ENCODE measurements at regions not wholly inside any gene's neighbourhood (a gene's known extent, or its start where the extent isn't known, plus 50 kb on each side); places are given as distances from the start of the nearest gene placed in this dataset.
"Not testable (repeated sequence)": the region's sequence is repeated elsewhere in the genome, so short reads cannot be mapped to it uniquely, and the experiment has no call there.

GRCh38 chrX:53883196-53883595 is 161.1 kb downstream of the PHF8 start:
- no peak for DNase-seq

GRCh38 chrX:53882331-53882730 is 161.9 kb downstream of the PHF8 start:
- DNase-seq, result no peak

- DNase-seq, result not testable (repeated sequence)
Observed at GRCh38 chrX:53880786-53881185, 163.5 kb downstream of the PHF8 start.

GRCh38 chrX:53859890-53860289 is 173.4 kb upstream of the HUWE1 start:
- DNase-seq, result no peak

GRCh38 chrX:53831662-53832635 is 145.4 kb upstream of the HUWE1 start:
- DNase-seq, result peak; percentile 50

GRCh38 chrX:53824686-53825085 is 138.2 kb upstream of the HUWE1 start:
- no peak for DNase-seq

DNA sequence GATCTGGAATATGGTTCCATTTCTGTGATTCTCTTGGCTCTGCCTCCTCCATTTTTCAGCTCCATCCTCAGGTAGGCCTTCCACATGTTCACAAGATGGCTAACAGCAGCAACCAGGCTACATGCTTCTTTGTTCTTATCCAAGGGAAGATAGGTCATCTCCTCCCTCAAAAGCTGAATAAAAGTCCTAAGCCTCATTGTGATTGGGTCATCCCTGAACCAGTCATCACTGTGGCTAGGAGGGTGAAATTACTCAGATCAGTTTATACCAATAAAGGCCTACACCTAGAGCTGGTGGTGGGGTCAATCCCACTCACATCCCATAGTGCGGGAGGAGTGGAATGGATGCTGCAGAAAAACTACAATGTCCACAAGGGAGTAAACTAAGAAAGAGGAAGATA is 131.6 kb upstream of the HUWE1 start:
- DNase-seq, result not testable (repeated sequence)

- no peak for DNase-seq
Observed at GRCh38 chrX:53817548-53817947, 131.0 kb upstream of the HUWE1 start.

- no peak for DNase-seq
Observed at GRCh38 chrX:53813670-53814440, 127.3 kb upstream of the HUWE1 start.

DNA sequence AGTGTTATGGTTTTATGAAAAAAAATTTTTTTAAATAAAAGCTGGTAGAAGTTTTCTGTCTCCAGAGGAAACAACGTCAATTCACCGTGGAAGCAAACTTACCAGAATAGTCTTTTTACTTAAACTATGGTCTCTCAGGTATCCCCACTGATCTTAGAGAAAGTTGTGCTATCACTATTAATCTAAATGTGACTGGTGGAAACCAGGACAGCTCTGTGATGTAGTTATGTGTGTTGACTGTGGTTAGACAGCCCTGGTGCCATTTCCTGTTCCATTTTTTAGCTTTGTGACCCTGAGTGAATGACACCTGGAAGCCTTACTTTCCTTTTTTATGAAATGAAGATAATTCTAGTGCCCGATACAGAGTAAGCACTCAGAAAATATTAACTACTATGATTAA is 111.8 kb upstream of the HUWE1 start:
- no peak for DNase-seq

- no peak for DNase-seq
Observed at GRCh38 chrX:53795576-53795975, 109.1 kb upstream of the HUWE1 start.

GRCh38 chrX:53794181-53794580 is 107.7 kb upstream of the HUWE1 start:
- no peak for DNase-seq

DNA sequence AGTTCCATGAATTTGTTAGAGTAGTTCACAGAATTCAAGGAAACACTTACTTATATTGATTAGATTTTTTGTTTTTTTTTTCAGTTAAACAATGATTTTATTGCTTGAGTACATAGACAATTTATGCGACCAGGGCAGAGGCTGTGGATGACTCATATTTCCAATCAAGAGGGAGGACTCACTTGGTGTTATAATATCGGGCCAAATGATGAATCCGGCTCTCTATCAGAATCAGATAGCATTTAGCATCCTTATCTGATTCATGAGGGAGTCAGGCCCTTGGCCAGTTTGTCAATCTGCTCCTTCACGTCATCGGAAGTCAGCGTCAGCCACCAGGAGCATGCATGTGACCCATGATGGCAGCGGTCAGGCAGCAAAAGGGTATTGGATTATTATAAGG is 82.3 kb upstream of the HUWE1 start:
- no peak for DNase-seq

GRCh38 chrX:53768451-53768850 is 81.9 kb upstream of the HUWE1 start:
- no peak for DNase-seq

GRCh38 chrX:53767544-53767943 is 81.0 kb upstream of the HUWE1 start:
- DNase-seq, result no peak

DNA sequence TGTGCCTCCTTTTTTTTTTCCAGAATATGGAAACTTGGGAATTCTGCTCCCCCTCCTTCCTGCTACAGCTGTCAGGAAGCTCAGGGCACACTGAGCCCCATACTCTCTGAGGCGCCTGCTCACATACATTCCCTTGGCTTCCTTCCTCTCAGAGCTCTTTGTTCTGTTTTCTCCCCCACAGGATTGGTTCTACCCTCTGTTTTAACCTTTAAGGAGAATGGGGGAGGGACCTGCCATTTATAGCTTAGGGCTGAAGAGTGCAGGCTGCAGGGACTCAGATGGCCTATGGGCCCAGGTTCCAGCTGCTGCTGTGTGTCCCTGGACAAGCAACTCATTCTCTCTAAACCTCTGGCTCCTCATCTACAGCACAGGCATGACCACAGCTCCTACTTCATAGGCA is 70.7 kb upstream of the HUWE1 start:
- DNase-seq, result not testable (repeated sequence)

GRCh38 chrX:53746718-53747117 is 60.2 kb upstream of the HUWE1 start:
- no peak for DNase-seq

GRCh38 chrX:53743244-53743643 is 56.7 kb upstream of the HUWE1 start:
- DNase-seq, result no peak

- no peak for DNase-seq
Observed at GRCh38 chrX:53738370-53738906, 51.9 kb upstream of the HUWE1 start.
